GM23338 (cell line): ENCODE measurements at regions not wholly inside any gene's neighbourhood (a gene's known extent, or its start where the extent isn't known, plus 50 kb on each side); places are given as distances from the start of the nearest gene placed in this dataset.

Experiments used
- ATAC-seq: fragments of 200-7000 bp; cut with Tn5 transposase; 3 replicates; pipeline ENCODE4 v1.9.1; 2020
- DNase-seq: peaks from one replicate; pipeline ENCODE4 v3.0.0-alpha.2; 2015; ENCODE audit warnings: low spot score
- H2AFZ ChIP-seq: fragments of 200-600 bp; sonication (generic); 2 replicates; pipeline ENCODE4 v1.8.0; 2016; ENCODE audit warnings: antibody characterized with exemption, mild to moderate bottlenecking, moderate library complexity
- H3F3A ChIP-seq: fragments of 200-600 bp; sonication (generic); replicated peaks from 2 replicates; pipeline ENCODE4 v1.8.0; 2017; ENCODE audit warnings: antibody characterized with exemption, mixed run types, low read depth
- H3K27ac ChIP-seq: fragments of 200-600 bp; sonication (generic); 2 replicates; pipeline ENCODE4 v1.6.1; 2016; ENCODE audit warnings: low read depth
- H3K27me3 ChIP-seq: fragments of 200-600 bp; sonication (generic); 2 replicates; pipeline ENCODE4 v1.8.0; 2016; ENCODE audit warnings: mild to moderate bottlenecking, mixed run types, moderate library complexity; ENCODE audit not compliant: insufficient read depth
- H3K36me3 ChIP-seq: fragments of 200-600 bp; sonication (generic); 2 replicates; pipeline ENCODE4 v1.8.0; 2016; ENCODE audit warnings: mild to moderate bottlenecking; ENCODE audit not compliant: insufficient read depth
- H3K4me1 ChIP-seq: fragments of 200-600 bp; sonication (generic); 2 replicates; pipeline ENCODE4 v1.8.0; 2016; ENCODE audit warnings: mild to moderate bottlenecking, moderate library complexity; ENCODE audit not compliant: insufficient read depth
- H3K4me2 ChIP-seq: fragments of 200-600 bp; sonication (generic); 2 replicates; pipeline ENCODE4 v1.7.1; 2017; ENCODE audit warnings: mixed run types
- H3K4me3 ChIP-seq: fragments of 200-600 bp; sonication (generic); 2 replicates; pipeline ENCODE4 v1.6.1; 2016; ENCODE audit warnings: mixed run types
- H3K79me2 ChIP-seq: fragments of 200-600 bp; sonication (generic); replicated peaks from 2 replicates; pipeline ENCODE4 v1.8.0; 2017; ENCODE audit warnings: mild to moderate bottlenecking; ENCODE audit not compliant: insufficient read depth
- H3K9me2 ChIP-seq: fragments of 200-600 bp; sonication (generic); 2 replicates; pipeline ENCODE4 v1.8.0; 2017; ENCODE audit not compliant: insufficient read depth
- H4K20me1 ChIP-seq: fragments of 200-600 bp; sonication (generic); replicated peaks from 2 replicates; pipeline ENCODE4 v1.8.0; 2017; ENCODE audit warnings: mild to moderate bottlenecking; ENCODE audit not compliant: insufficient read depth
- H3K27ac Mint-ChIP-seq: 2 replicates; pipeline ENCODE4 v1.8.0; 2020; ENCODE audit warnings: inconsistent platforms, mild to moderate bottlenecking, moderate library complexity, mixed read lengths
- H3K27me3 Mint-ChIP-seq: 3 replicates; pipeline ENCODE4 v1.8.0; 2022; ENCODE audit warnings: low read depth, mild to moderate bottlenecking, moderate library complexity, mixed read lengths, inconsistent platforms; ENCODE audit not compliant: insufficient read depth, poor library complexity
- H3K36me3 Mint-ChIP-seq: 3 replicates; pipeline ENCODE4 v1.8.0; 2021; ENCODE audit warnings: low read depth, mild to moderate bottlenecking, inconsistent platforms, moderate library complexity, mixed read lengths
- H3K4me1 Mint-ChIP-seq: 3 replicates; pipeline ENCODE4 v1.8.0; 2020; ENCODE audit warnings: mild to moderate bottlenecking, inconsistent platforms, mixed read lengths
- H3K4me3 Mint-ChIP-seq: 3 replicates; pipeline ENCODE4 v1.8.0; 2021; ENCODE audit warnings: moderate library complexity, mild to moderate bottlenecking, inconsistent platforms, mixed read lengths
- H3K9me3 Mint-ChIP-seq: 3 replicates; pipeline ENCODE4 v1.8.0; 2020; ENCODE audit warnings: moderate library complexity, mild to moderate bottlenecking, inconsistent platforms, mixed read lengths
- CREB1 ChIP-seq: fragments of 250-450 bp; sonication (Bioruptor Pico); IDR thresholded peaks from 2 replicates; pipeline ENCODE4 v1.5.0; 2020; ENCODE audit warnings: low read depth, mild to moderate bottlenecking, moderate library complexity
- ETS1 ChIP-seq: IDR thresholded peaks from 2 replicates; pipeline ENCODE4 v1.6.1; 2016; ENCODE audit warnings: antibody characterized with exemption
- EZH2 ChIP-seq: fragments of 200-600 bp; sonication (generic); IDR thresholded peaks from one replicate; pipeline ENCODE4 v1.8.0; 2017; ENCODE audit warnings: antibody characterized with exemption, mild to moderate bottlenecking, low read depth; ENCODE audit not compliant: unreplicated experiment
- EZH2phosphoT487 ChIP-seq: fragments of 200-600 bp; sonication (generic); IDR thresholded peaks from one replicate; pipeline ENCODE4 v1.8.1; 2018; ENCODE audit warnings: antibody characterized with exemption; ENCODE audit not compliant: unreplicated experiment
- NANOG ChIP-seq: IDR thresholded peaks from 2 replicates; pipeline ENCODE4 v1.6.1; 2016; ENCODE audit warnings: antibody characterized with exemption, borderline replicate concordance
- REST ChIP-seq: IDR thresholded peaks from one replicate; pipeline ENCODE4 v1.6.1; 2018; ENCODE audit warnings: antibody characterized with exemption; ENCODE audit not compliant: unreplicated experiment
- STAT1 ChIP-seq: IDR thresholded peaks from one replicate; pipeline ENCODE4 v1.6.1; 2016; ENCODE audit warnings: antibody characterized with exemption; ENCODE audit not compliant: unreplicated experiment
- ZNF114 ChIP-seq: fragments of 250-450 bp; sonication (Bioruptor Pico); IDR thresholded peaks from 2 replicates; pipeline ENCODE4 v1.5.0; 2020; ENCODE audit warnings: mild to moderate bottlenecking, moderate library complexity
- ZNF331 ChIP-seq: fragments of 250-450 bp; sonication (Bioruptor Pico); IDR thresholded peaks from 2 replicates; pipeline ENCODE4 v1.5.0; 2020; ENCODE audit warnings: low read depth, mild to moderate bottlenecking, moderate library complexity
- ZNF462 ChIP-seq: fragments of 250-450 bp; sonication (Bioruptor Pico); IDR thresholded peaks from 2 replicates; pipeline ENCODE4 v1.5.0; 2020; ENCODE audit warnings: mild to moderate bottlenecking, moderate library complexity
- TF ChIP-seq, protein P1 (sequence below), 2 experiments: fragments of 200-600 bp in 1 of 2; sonication (generic) in 1 of 2; conservative IDR thresholded peaks; 2 replicates each; pipeline versions ENCODE4 v1.5.1 to v1.6.1; 2016 to 2017; ENCODE audit warnings: antibody characterized with exemption in 2 of 2, low read depth in 2 of 2, mild to moderate bottlenecking in 2 of 2, moderate library complexity in 1 of 2

DNA sequence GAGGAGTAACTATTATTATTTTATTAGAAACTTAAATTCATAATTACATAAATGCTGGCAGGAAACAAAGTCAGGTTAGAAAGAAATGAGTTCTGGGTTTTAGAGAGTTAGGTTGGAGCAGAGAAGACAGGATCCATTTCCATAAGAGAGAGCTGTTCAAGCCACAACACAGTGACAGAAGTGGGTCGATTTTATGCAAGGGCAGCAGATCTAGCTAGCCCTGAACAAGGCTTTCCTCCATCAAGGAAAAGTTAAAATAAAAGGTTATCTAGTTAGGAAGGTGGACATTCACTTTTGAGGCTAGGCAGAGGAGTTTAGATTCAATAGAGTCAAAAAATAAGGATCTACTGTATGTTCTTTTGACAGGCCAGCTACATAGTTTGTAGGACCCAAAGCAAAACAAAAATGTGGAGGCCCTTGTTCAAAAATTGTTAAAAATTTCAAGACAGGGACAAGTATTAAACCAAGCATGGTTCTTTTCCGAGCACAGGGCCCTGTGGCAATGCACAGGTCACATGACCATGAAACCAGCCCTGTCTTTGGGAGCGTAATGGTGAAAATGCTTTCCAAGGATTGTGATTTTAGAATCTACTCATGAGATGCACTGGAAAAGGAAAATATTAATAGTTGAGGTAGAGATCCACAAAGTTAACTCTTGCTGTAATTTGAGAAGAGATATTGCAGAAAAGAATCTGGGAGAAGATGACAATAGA, 91.2 kb upstream of the CREB1 start:
- Histone ChIP-seq H3K36me3 (0 out of 2 replicates have a peak, but pooled peaks cover 4% of the 10 kb centered on the region), H3K4me3 (no peak overlapping the region), H3K79me2 (no peaks in the 10 kb centered on the region), H3K4me2 (no peak overlapping the region), H4K20me1 (no peaks in the 10 kb centered on the region), H3K27me3 (no peaks in the 10 kb centered on the region), H2AFZ (peak overlapping the region; percentile 50; the same call in 1 of the 2 replicates), H3K4me1 (no peaks in the 10 kb centered on the region), H3F3A (no peaks in the 10 kb centered on the region), H3K9me2 (peaks cover 7% of the 10 kb centered on the region), H3K27ac (no peak overlapping the region)
- TF ChIP-seq REST (no peak), EZH2phosphoT487 (no peak), CREB1 (no peak), ZNF331 (CRISPR knock-in tag) (no peak), STAT1 (no peak), ETS1 (no peak), ZNF114 (CRISPR knock-in tag) (no peak), NANOG (no peak), ZNF462 (CRISPR knock-in tag) (no peak), EZH2 (no peak)
- TF ChIP-seq, protein P1, sequence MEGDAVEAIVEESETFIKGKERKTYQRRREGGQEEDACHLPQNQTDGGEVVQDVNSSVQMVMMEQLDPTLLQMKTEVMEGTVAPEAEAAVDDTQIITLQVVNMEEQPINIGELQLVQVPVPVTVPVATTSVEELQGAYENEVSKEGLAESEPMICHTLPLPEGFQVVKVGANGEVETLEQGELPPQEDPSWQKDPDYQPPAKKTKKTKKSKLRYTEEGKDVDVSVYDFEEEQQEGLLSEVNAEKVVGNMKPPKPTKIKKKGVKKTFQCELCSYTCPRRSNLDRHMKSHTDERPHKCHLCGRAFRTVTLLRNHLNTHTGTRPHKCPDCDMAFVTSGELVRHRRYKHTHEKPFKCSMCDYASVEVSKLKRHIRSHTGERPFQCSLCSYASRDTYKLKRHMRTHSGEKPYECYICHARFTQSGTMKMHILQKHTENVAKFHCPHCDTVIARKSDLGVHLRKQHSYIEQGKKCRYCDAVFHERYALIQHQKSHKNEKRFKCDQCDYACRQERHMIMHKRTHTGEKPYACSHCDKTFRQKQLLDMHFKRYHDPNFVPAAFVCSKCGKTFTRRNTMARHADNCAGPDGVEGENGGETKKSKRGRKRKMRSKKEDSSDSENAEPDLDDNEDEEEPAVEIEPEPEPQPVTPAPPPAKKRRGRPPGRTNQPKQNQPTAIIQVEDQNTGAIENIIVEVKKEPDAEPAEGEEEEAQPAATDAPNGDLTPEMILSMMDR (conservative IDR thresholded peaks at IDR 0.05; ENCODE audit: low read depth in 2 of 2): no peak
- no peaks in the 10 kb centered on the region for H3K36me3 Mint-ChIP-seq
- DNase-seq (no peak), ATAC-seq (no peak)
- H3K27me3 Mint-ChIP-seq: peaks cover 4% of the 10 kb centered on the region
- no peak overlapping the region for H3K4me3 Mint-ChIP-seq
- no peaks in the 10 kb centered on the region for H3K9me3 Mint-ChIP-seq
- H3K27ac Mint-ChIP-seq: no peak overlapping the region
- no peaks in the 10 kb centered on the region for H3K4me1 Mint-ChIP-seq
